ENCODE measurements at regions not wholly inside any gene's neighbourhood (a gene's known extent, or its start where the extent isn't known, plus 50 kb on each side); places are given as distances from the start of the nearest gene placed in this dataset.
"Not testable (repeated sequence)": the region's sequence is repeated elsewhere in the genome, so short reads cannot be mapped to it uniquely, and the experiment has no call there.

- no peaks in the 10 kb centered on the region for H3K79me2 ChIP-seq
- no peaks in the 10 kb centered on the region for H4K20me1 ChIP-seq (ENCODE audit: insufficient read depth, poor library complexity, severe bottlenecking)
- H3K4me3 ChIP-seq = no peak overlapping the region
- no peak overlapping the region for H3K27ac ChIP-seq
- no peak overlapping the region for H2AFZ ChIP-seq
- no peak for DNase-seq (ENCODE audit: low spot score)
- 90% methylated on average over 10 of the region's 10 CpGs for WGBS (ENCODE audit: low lambda C conversion rate, missing lambda C conversion rate)
- H3K4me2 ChIP-seq = no peak overlapping the region
- H3K36me3 ChIP-seq (replicated peaks; ENCODE audit: insufficient read depth, low read depth) = no peaks in the 10 kb centered on the region
- H3K9me2 ChIP-seq (replicated peaks; ENCODE audit: insufficient read depth) = no peaks in the 10 kb centered on the region
- no peaks in the 10 kb centered on the region for H3K4me1 ChIP-seq (ENCODE audit: insufficient read depth)
- no peak for TF ChIP-seq EZH2phosphoT487 (IDR thresholded peaks at IDR 0.05; ENCODE audit: low read depth, severe bottlenecking, unreplicated experiment)
- no peak for TF ChIP-seq CTCF (IDR thresholded peaks at IDR 0.05; ENCODE audit: poor library complexity)
- TF ChIP-seq EZH2 (IDR thresholded peaks at IDR 0.05; ENCODE audit: borderline replicate concordance) = no peak
- no peaks in the 10 kb centered on the region for H3K9me3 ChIP-seq (ENCODE audit: low read depth)
- H3K27me3 ChIP-seq = no peaks in the 10 kb centered on the region
Observed at GRCh38 chr20:40631119-40631631, 57.9 kb downstream of the MAFB start.

- Histone ChIP-seq H3K79me2 (no peaks in the 10 kb centered on the region), H2AFZ (no peak overlapping the region), H3K36me3 (replicated peaks; ENCODE audit: insufficient read depth, low read depth) (no peaks in the 10 kb centered on the region), H4K20me1 (ENCODE audit: insufficient read depth, poor library complexity, severe bottlenecking) (no peaks in the 10 kb centered on the region), H3K27me3 (no peaks in the 10 kb centered on the region), H3K9me2 (replicated peaks; ENCODE audit: insufficient read depth) (no peaks in the 10 kb centered on the region), H3K9me3 (ENCODE audit: low read depth) (no peaks in the 10 kb centered on the region), H3K4me3 (no peak overlapping the region), H3K4me2 (no peak overlapping the region), H3K27ac (no peak overlapping the region), H3K4me1 (ENCODE audit: insufficient read depth) (no peaks in the 10 kb centered on the region)
- TF ChIP-seq EZH2 (IDR thresholded peaks at IDR 0.05; ENCODE audit: borderline replicate concordance) = no peak
- no peak for TF ChIP-seq EZH2phosphoT487 (IDR thresholded peaks at IDR 0.05; ENCODE audit: low read depth, severe bottlenecking, unreplicated experiment)
- no peak for TF ChIP-seq CTCF (IDR thresholded peaks at IDR 0.05; ENCODE audit: poor library complexity)
- 88% methylated on average over 3 of the region's 3 CpGs for WGBS (ENCODE audit: low lambda C conversion rate, missing lambda C conversion rate)
- DNase-seq (ENCODE audit: low spot score) = no peak
Observed at GRCh38 chr20:40630713-40631112, 58.3 kb downstream of the MAFB start.

GRCh38 chr20:40630099-40630498, 58.9 kb downstream of the MAFB start:
- Histone ChIP-seq H3K27ac (no peak overlapping the region), H2AFZ (no peak overlapping the region), H4K20me1 (ENCODE audit: insufficient read depth, poor library complexity, severe bottlenecking) (no peaks in the 10 kb centered on the region), H3K4me3 (no peak overlapping the region), H3K9me3 (ENCODE audit: low read depth) (no peaks in the 10 kb centered on the region), H3K36me3 (replicated peaks; ENCODE audit: insufficient read depth, low read depth) (no peaks in the 10 kb centered on the region), H3K9me2 (replicated peaks; ENCODE audit: insufficient read depth) (no peaks in the 10 kb centered on the region), H3K4me1 (ENCODE audit: insufficient read depth) (no peaks in the 10 kb centered on the region), H3K27me3 (no peaks in the 10 kb centered on the region), H3K79me2 (no peaks in the 10 kb centered on the region), H3K4me2 (no peak overlapping the region)
- no peak for TF ChIP-seq CTCF (IDR thresholded peaks at IDR 0.05; ENCODE audit: poor library complexity)
- TF ChIP-seq EZH2 (IDR thresholded peaks at IDR 0.05; ENCODE audit: borderline replicate concordance) = no peak
- no peak for TF ChIP-seq EZH2phosphoT487 (IDR thresholded peaks at IDR 0.05; ENCODE audit: low read depth, severe bottlenecking, unreplicated experiment)
- WGBS (ENCODE audit: low lambda C conversion rate, missing lambda C conversion rate) = 97% methylated on average over 7 of the region's 7 CpGs
- no peak for DNase-seq (ENCODE audit: low spot score)

- DNase-seq (ENCODE audit: low spot score) = no peak
- Histone ChIP-seq H3K9me3 (ENCODE audit: low read depth) (no peaks in the 10 kb centered on the region), H3K27me3 (no peaks in the 10 kb centered on the region), H3K79me2 (no peaks in the 10 kb centered on the region), H3K27ac (no peak overlapping the region), H3K4me1 (ENCODE audit: insufficient read depth) (no peaks in the 10 kb centered on the region), H3K4me3 (no peak overlapping the region), H3K4me2 (no peak overlapping the region), H2AFZ (no peak overlapping the region), H4K20me1 (ENCODE audit: insufficient read depth, poor library complexity, severe bottlenecking) (no peaks in the 10 kb centered on the region), H3K9me2 (replicated peaks; ENCODE audit: insufficient read depth) (no peaks in the 10 kb centered on the region), H3K36me3 (replicated peaks; ENCODE audit: insufficient read depth, low read depth) (no peaks in the 10 kb centered on the region)
- TF ChIP-seq EZH2 (IDR thresholded peaks at IDR 0.05; ENCODE audit: borderline replicate concordance) (no peak), CTCF (IDR thresholded peaks at IDR 0.05; ENCODE audit: poor library complexity) (no peak), EZH2phosphoT487 (IDR thresholded peaks at IDR 0.05; ENCODE audit: low read depth, severe bottlenecking, unreplicated experiment) (no peak)
- 72% methylated on average over 10 of the region's 10 CpGs for WGBS (ENCODE audit: low lambda C conversion rate, missing lambda C conversion rate)
Observed at GRCh38 chr20:40628877-40629276, 60.2 kb downstream of the MAFB start.

- not testable (repeated sequence) for DNase-seq (ENCODE audit: low spot score); H3K9me3 ChIP-seq (ENCODE audit: low read depth); H2AFZ ChIP-seq; H3K27me3 ChIP-seq; H3K9me2 ChIP-seq (replicated peaks; ENCODE audit: insufficient read depth); H3K79me2 ChIP-seq; H3K4me3 ChIP-seq; H4K20me1 ChIP-seq (ENCODE audit: insufficient read depth, poor library complexity, severe bottlenecking); H3K4me2 ChIP-seq; H3K27ac ChIP-seq; H3K36me3 ChIP-seq (replicated peaks; ENCODE audit: insufficient read depth, low read depth); H3K4me1 ChIP-seq (ENCODE audit: insufficient read depth)
- WGBS (ENCODE audit: low lambda C conversion rate, missing lambda C conversion rate) = 93% methylated on average over 6 of the region's 7 CpGs
Observed at GRCh38 chr20:40619053-40619452, 70.0 kb downstream of the MAFB start.
